HepG2 (cell line): ENCODE measurements at regions not wholly inside any gene's neighbourhood (a gene's known extent, or its start where the extent isn't known, plus 50 kb on each side); places are given as distances from the start of the nearest gene placed in this dataset.

Experiments used
- ATAC-seq: fragments of 200-7000 bp; cut with Tn5 transposase; 3 replicates; pipeline ENCODE4 v1.9.1; 2020; ENCODE audit warnings: mild to moderate bottlenecking, moderate library complexity
- BruUV-seq: library from RNA; stranded (reverse); fragments of 400-500 nt; replicated peaks from 2 replicates; lab custom pipeline; 2021; lab: Mats Ljungman, UMichigan
- CTCF ChIA-PET: fragments of 300-600 bp; formaldehyde crosslinking; extraction: SDS; loops from one replicate; lab custom pipeline; 2021; ENCODE audit warnings: low total read pairs, inconsistent platforms, low intra/inter-chr PET ratio; lab: Yijun Ruan, JAX
- POLR2A ChIA-PET: fragments of 350-600 bp; sonication (Branson Sonifier 250); formaldehyde crosslinking; loops from one replicate; lab custom pipeline; 2020; ENCODE audit warnings: antibody characterized with exemption, inconsistent platforms; lab: Yijun Ruan, JAX
- DNase-seq: peaks from one replicate; pipeline ENCODE4 v3.0.0-alpha.2; 2015; ENCODE audit warnings: low spot score
- FAIRE-seq: peaks from 3 replicates; lab custom pipeline; 2011; peaks lifted over from hg19 to GRCh38; lab: Jason Lieb, UNC
- H2AFZ ChIP-seq: one replicate; pipeline ENCODE4 v1.6.1; 2011; ENCODE audit warnings: low read length, inconsistent platforms
- H3K27ac ChIP-seq: fragments of 300-600 bp; 3 replicates; pipeline ENCODE4 v1.8.0; 2011; ENCODE audit warnings: mixed run types, mild to moderate bottlenecking, mixed read lengths, low read length, inconsistent platforms; ENCODE audit not compliant: insufficient read depth; ENCODE audit errors: extremely low read length
- H3K27me3 ChIP-seq, 2 experiments: fragments of 200-600 bp in 1 of 2; 2 replicates in 1 of 2; 3 replicates in 1 of 2; pipeline versions ENCODE4 v1.6.0 to v1.8.0; 2011; ENCODE audit warnings: low read length in 2 of 2, mild to moderate bottlenecking in 2 of 2, moderate library complexity in 2 of 2, inconsistent platforms in 1 of 2; ENCODE audit not compliant: insufficient read depth in 2 of 2, control insufficient read depth in 1 of 2
- H3K36me3 ChIP-seq, 2 experiments: fragments of 200-600 bp in 1 of 2; replicated peaks in 1 of 2; 2 replicates in 1 of 2; 3 replicates in 1 of 2; pipeline versions ENCODE4 v1.5.1 to v1.8.0; 2011; ENCODE audit warnings: low read length in 2 of 2, inconsistent platforms in 1 of 2; ENCODE audit not compliant: insufficient read depth in 2 of 2, control insufficient read depth in 1 of 2
- H3K4me1 ChIP-seq: 2 replicates; pipeline ENCODE4 v1.5.1; 2012; ENCODE audit warnings: low read length, inconsistent platforms; ENCODE audit not compliant: insufficient read depth
- H3K4me2 ChIP-seq: 2 replicates; pipeline ENCODE4 v1.6.0; 2011; ENCODE audit warnings: low read depth, low read length, inconsistent platforms
- H3K4me3 ChIP-seq, 3 experiments: fragments of 200-600 bp in 1 of 3; sonication (generic), shearing (Covaris generic) in 1 of 3; replicated peaks in 1 of 3; 2 replicates each; pipeline ENCODE4 v1.5.1; 2011 to 2016; ENCODE audit warnings: low read length in 3 of 3, inconsistent platforms in 2 of 3, low read depth in 2 of 3, mild to moderate bottlenecking in 2 of 3, control low read depth in 1 of 3, mixed read lengths in 1 of 3; ENCODE audit not compliant: insufficient read depth in 1 of 3
- H3K79me2 ChIP-seq: one replicate; pipeline ENCODE4 v1.6.1; 2011; ENCODE audit warnings: low read length, inconsistent platforms; ENCODE audit not compliant: insufficient read depth
- H3K9ac ChIP-seq: 2 replicates; pipeline ENCODE4 v1.6.0; 2011; ENCODE audit warnings: mild to moderate bottlenecking, low read depth, low read length, inconsistent platforms; ENCODE audit not compliant: insufficient read depth
- H3K9me3 ChIP-seq: 2 replicates; pipeline ENCODE4 v1.5.1; 2012; ENCODE audit warnings: mild to moderate bottlenecking, low read length
- H4K20me1 ChIP-seq: 2 replicates; pipeline ENCODE4 v1.6.0; 2011; ENCODE audit warnings: inconsistent platforms, mild to moderate bottlenecking, low read length, moderate library complexity; ENCODE audit not compliant: insufficient read depth
- GTF2F1 ChIP-seq: fragments of 150-350 bp; IDR thresholded peaks from 2 replicates; pipeline ENCODE4 v1.6.1; 2014; ENCODE audit warnings: low read length
- PBX3 ChIP-seq: sonication (generic); formaldehyde crosslinking; IDR thresholded peaks from 2 replicates; pipeline ENCODE4 v1.8.1; 2023; ENCODE audit warnings: missing genetic modification reagents, inconsistent platforms, borderline replicate concordance
- RXRB ChIP-seq: IDR thresholded peaks from 2 replicates; pipeline ENCODE4 v1.6.1; 2016; ENCODE audit warnings: borderline replicate concordance, missing genetic modification reagents, missing compliant biosample characterization
- ZFP62 ChIP-seq: sonication (generic); formaldehyde crosslinking; IDR thresholded peaks from 2 replicates; pipeline ENCODE4 v1.4.0; 2020; ENCODE audit warnings: missing genetic modification reagents
- ZNF512 ChIP-seq: sonication (generic); formaldehyde crosslinking; IDR thresholded peaks from 2 replicates; pipeline ENCODE4 v1.4.0; 2020; ENCODE audit warnings: mild to moderate bottlenecking, missing genetic modification reagents
- ZNF674 ChIP-seq: sonication (generic); formaldehyde crosslinking; IDR thresholded peaks from 2 replicates; pipeline ENCODE4 v1.5.0; 2020; ENCODE audit warnings: low read depth, mild to moderate bottlenecking, missing genetic modification reagents
- ZNF7 ChIP-seq: IDR thresholded peaks from 2 replicates; pipeline ENCODE4 v1.6.1; 2016; ENCODE audit warnings: missing biosample characterization, missing genetic modification reagents
- WGBS: methylation state at CpG from one replicate; pipeline ENCODE4 v1.1.6; 2017; ENCODE audit warnings: low lambda C conversion rate; 5-methylcytosine and 5-hydroxymethylcytosine counted together
- in situ Hi-C: cut with HindIII; loops from 2 replicates; pipeline ENCODE4 v1.10.0; 2017; ENCODE audit warnings: low pct_unique_long_range_greater_than_20kb; ENCODE audit not compliant: extremely low pct_ligation_motif_present
- intact Hi-C: fragments of 100-400 bp; cut with micrococcal nuclease; formaldehyde crosslinking; loops from one replicate; pipeline ENCODE4 v1.10.0; 2022; ENCODE audit not compliant: unreplicated experiment

GRCh38 chr3:73789825-73790444 lies 165.2 kb upstream of the PDZRN3 start:
- intact Hi-C loops: no loop called here
- FAIRE-seq (no peak), ATAC-seq (no peak)
- no TSS peak for BruUV-seq
- TF ChIP-seq ZFP62 (CRISPR knock-in tag) (no peak), PBX3 (CRISPR knock-in tag) (no peak), ZNF512 (CRISPR knock-in tag) (no peak), ZNF674 (CRISPR knock-in tag) (no peak), RXRB (no peak), ZNF7 (CRISPR knock-in tag) (no peak), GTF2F1 (no peak)
- TF ChIP-seq, all 625 proteins: peak for 0
- Histone ChIP-seq H3K4me3 (no peak overlapping the region), H3K4me1 (no peaks in the 10 kb centered on the region), H3K9me3 (no peaks in the 10 kb centered on the region), H2AFZ (no peak overlapping the region), H3K27ac (no peak overlapping the region), H3K9ac (no peak overlapping the region), H4K20me1 (no peaks in the 10 kb centered on the region), H3K36me3 (no peaks in the 10 kb centered on the region), H3K4me2 (no peak overlapping the region), H3K79me2 (no peaks in the 10 kb centered on the region), H3K27me3 (no peaks in the 10 kb centered on the region)
- DNase-seq: no peak
- ChIA-PET CTCF (no interaction called here), POLR2A (no interaction called here)
- in situ Hi-C loops: no loop called here
- WGBS: 39% methylated on average over 3 of the region's 3 CpGs
